Stimulated activated CD8-positive, alpha-beta memory T cell treated with anti-CD3 and anti-CD28 coated beads, Interleukin-12 subunit alpha, Interleukin-12 subunit beta, amount 100 ng/mL, for 24 hours (primary cell): ENCODE measurements at regions not wholly inside any gene's neighbourhood (a gene's known extent, or its start where the extent isn't known, plus 50 kb on each side); places are given as distances from the start of the nearest gene placed in this dataset.
"Not testable (repeated sequence)": the region's sequence is repeated elsewhere in the genome, so short reads cannot be mapped to it uniquely, and the experiment has no call there.

Experiments
- DNase-seq: peaks from one replicate; pipeline ENCODE4 v3.0.0-alpha.2; 2020; ENCODE audit errors: extremely low read depth

- no peak for DNase-seq
Measured at GRCh38 chr17:73887739-73888138, 243.5 kb upstream of the SDK2 start.

- no peak for DNase-seq
Measured at GRCh38 chr17:73888862-73889261, 244.6 kb upstream of the SDK2 start.

GRCh38 chr17:73889439-73889838 is 245.2 kb upstream of the SDK2 start:
- no peak for DNase-seq

GRCh38 chr17:73890831-73891405 is 246.7 kb upstream of the SDK2 start:
- DNase-seq, result no peak

GRCh38 chr17:73895157-73895556 is 250.9 kb upstream of the SDK2 start:
- DNase-seq, result no peak

- DNase-seq, result no peak
Measured at GRCh38 chr17:73896966-73897365, 252.7 kb upstream of the SDK2 start.

- no peak for DNase-seq
Measured at GRCh38 chr17:73899839-73900238, 255.6 kb upstream of the SDK2 start.

GRCh38 chr17:73900516-73900915 is 256.3 kb upstream of the SDK2 start:
- DNase-seq, result no peak

- no peak for DNase-seq
Measured at GRCh38 chr17:73901249-73901648, 257.0 kb upstream of the SDK2 start.

- DNase-seq, result peak; percentile 8
Measured at GRCh38 chr17:73901661-73902415, 257.6 kb upstream of the SDK2 start.

- DNase-seq, result no peak
Measured at GRCh38 chr17:73902416-73903181, 258.4 kb upstream of the SDK2 start.

GRCh38 chr17:73906896-73907870 is 262.9 kb upstream of the SDK2 start:
- DNase-seq, result no peak

- no peak for DNase-seq
Measured at GRCh38 chr17:73909186-73909585, 264.9 kb upstream of the SDK2 start.

- DNase-seq, result no peak
Measured at GRCh38 chr17:73910206-73910605, 266.0 kb upstream of the SDK2 start.

- no peak for DNase-seq
Measured at GRCh38 chr17:73910821-73911515, 266.7 kb upstream of the SDK2 start.

GRCh38 chr17:73911726-73912372 is 267.6 kb upstream of the SDK2 start:
- no peak for DNase-seq

- no peak for DNase-seq
Measured at GRCh38 chr17:73912373-73912746, 268.1 kb upstream of the SDK2 start.

- no peak for DNase-seq
Measured at GRCh38 chr17:73914536-73915274, 270.5 kb upstream of the SDK2 start.

- not testable (repeated sequence) for DNase-seq
Measured at GRCh38 chr17:73919033-73919432, 274.8 kb upstream of the SDK2 start.

GRCh38 chr17:73921306-73921705 is 277.1 kb upstream of the SDK2 start:
- DNase-seq, result no peak
